ENCODE measurements at regions not wholly inside any gene's neighbourhood (a gene's known extent, or its start where the extent isn't known, plus 50 kb on each side); places are given as distances from the start of the nearest gene placed in this dataset.

GRCh38 chr22:22830193-22830592 is 57.4 kb upstream of the IGLL5 start:
- peaks cover 11 to 21% (median 16%) of the 10 kb centered on the region in 4 donors for H3K4me1 Mint-ChIP-seq
- Histone ChIP-seq H3K4me1 (ENCODE audit: insufficient read depth, low read length) (peaks cover 4% of the 10 kb centered on the region), H3K27ac (ENCODE audit: low read depth, low read length) (no peak overlapping the region), H3K36me3 (ENCODE audit: insufficient read depth, low read length) (no peaks in the 10 kb centered on the region), H3K9me3 (ENCODE audit: control insufficient read depth in 1 of 2, low read length in 2 of 2) (no peaks in the 10 kb centered on the region), H3K27me3 (ENCODE audit: insufficient read depth, low read length) (no peaks in the 10 kb centered on the region), H3K4me3 (ENCODE audit: low read length in 2 of 2) (no peak overlapping the region)
- H3K9me3 Mint-ChIP-seq: peaks cover 0 to 14% (median 9%) of the 10 kb centered on the region in 8 donors
- peaks cover 0 to 3% of the 10 kb centered on the region in 2 donors for H3K36me3 Mint-ChIP-seq
- ChIA-PET POLR2A (ENCODE audit: partially characterized antibody) (interaction anchor here (1.0 to 3.4 kb wide), 5 partner anchors 8 to 77 kb away, joined by 3 to 24 read pairs (median 3); no protein-coding TSS in a partner anchor), CTCF (ENCODE audit: partially characterized antibody) (interaction anchor here (0.7 to 7.1 kb wide), 11 partner anchors 9 to 77 kb away, joined by 3 to 47 read pairs (median 3); no protein-coding TSS in a partner anchor)
- H3K27ac Mint-ChIP-seq: no peak overlapping the region
- no peak overlapping the region for H3K4me3 Mint-ChIP-seq
- DNase-seq: no peak
- no peaks in the 10 kb centered on the region for H3K27me3 Mint-ChIP-seq
- intact Hi-C loops (cut with micrococcal nuclease): no loop called here

GRCh38 chr22:22830957-22831688 is 56.5 kb upstream of the IGLL5 start:
- Mint-ChIP-seq H3K4me1 (peaks cover 3 to 14% (median 10%) of the 10 kb centered on the region in 4 donors), H3K9me3 (peaks cover 0 to 14% (median 9%) of the 10 kb centered on the region in 8 donors), H3K36me3 (peaks cover 0 to 3% of the 10 kb centered on the region in 2 donors), H3K4me3 (no peak overlapping the region), H3K27me3 (no peaks in the 10 kb centered on the region), H3K27ac (no peak overlapping the region)
- H3K4me1 ChIP-seq (ENCODE audit: insufficient read depth, low read length): no peaks in the 10 kb centered on the region
- H3K27ac ChIP-seq (ENCODE audit: low read depth, low read length): no peak overlapping the region
- no peaks in the 10 kb centered on the region for H3K9me3 ChIP-seq (ENCODE audit: control insufficient read depth in 1 of 2, low read length in 2 of 2)
- ChIA-PET CTCF (ENCODE audit: partially characterized antibody) (interaction anchor here (1.1 to 7.1 kb wide), 8 partner anchors 8 to 40 kb away, joined by 3 to 47 read pairs (median 4); no protein-coding TSS in a partner anchor), POLR2A (ENCODE audit: partially characterized antibody) (interaction anchor here (0.8 to 3.4 kb wide), 4 partner anchors 9 to 78 kb away, joined by 3 to 24 read pairs (median 4); no protein-coding TSS in a partner anchor)
- no peak for DNase-seq
- H3K36me3 ChIP-seq (ENCODE audit: insufficient read depth, low read length): no peaks in the 10 kb centered on the region
- H3K4me3 ChIP-seq (ENCODE audit: low read length in 2 of 2): no peak overlapping the region
- intact Hi-C loops (cut with micrococcal nuclease): no loop called here
- no peaks in the 10 kb centered on the region for H3K27me3 ChIP-seq (ENCODE audit: insufficient read depth, low read length)

- H3K27me3 ChIP-seq (ENCODE audit: insufficient read depth, low read length): no peaks in the 10 kb centered on the region
- no peak overlapping the region for H3K27ac ChIP-seq (ENCODE audit: low read depth, low read length)
- no peaks in the 10 kb centered on the region for H3K36me3 ChIP-seq (ENCODE audit: insufficient read depth, low read length)
- POLR2A ChIA-PET (ENCODE audit: partially characterized antibody): interaction anchor here (1.0 to 1.4 kb wide), 5 partner anchors 9 to 17 kb away, joined by 3 to 5 read pairs (median 3); no protein-coding TSS in a partner anchor
- DNase-seq: no peak
- no peaks in the 10 kb centered on the region for H3K9me3 ChIP-seq (ENCODE audit: control insufficient read depth in 1 of 2, low read length in 2 of 2)
- Mint-ChIP-seq H3K9me3 (peaks cover 0 to 14% (median 9%) of the 10 kb centered on the region in 8 donors), H3K4me1 (peaks cover 5 to 19% (median 13%) of the 10 kb centered on the region in 4 donors), H3K36me3 (no peaks in the 10 kb centered on the region), H3K27me3 (no peaks in the 10 kb centered on the region), H3K4me3 (no peak overlapping the region), H3K27ac (peak overlapping the region in 3 of 7 donors; percentile 7 to 68 (median 40))
- CTCF ChIA-PET (ENCODE audit: partially characterized antibody): interaction anchor here (1.0 to 7.1 kb wide), 5 partner anchors 9 to 51 kb away, joined by 3 to 47 read pairs (median 4); no protein-coding TSS in a partner anchor
- H3K4me1 ChIP-seq (ENCODE audit: insufficient read depth, low read length): peaks cover 3% of the 10 kb centered on the region
- no peak overlapping the region for H3K4me3 ChIP-seq (ENCODE audit: low read length in 2 of 2)
- intact Hi-C loops (cut with micrococcal nuclease): no loop called here
Measured at GRCh38 chr22:22833059-22833458, 54.6 kb upstream of the IGLL5 start.

- Mint-ChIP-seq H3K4me1 (peaks cover 9 to 23% (median 17%) of the 10 kb centered on the region in 4 donors), H3K27ac (peak overlapping the region in 2 of 7 donors; percentile 41 to 42), H3K9me3 (peaks cover 0 to 14% (median 9%) of the 10 kb centered on the region in 8 donors), H3K4me3 (no peak overlapping the region), H3K36me3 (no peaks in the 10 kb centered on the region), H3K27me3 (no peaks in the 10 kb centered on the region)
- Histone ChIP-seq H3K9me3 (ENCODE audit: control insufficient read depth in 1 of 2, low read length in 2 of 2) (no peaks in the 10 kb centered on the region), H3K27ac (ENCODE audit: low read depth, low read length) (no peak overlapping the region), H3K27me3 (ENCODE audit: insufficient read depth, low read length) (no peaks in the 10 kb centered on the region), H3K4me3 (ENCODE audit: low read length in 2 of 2) (no peak overlapping the region), H3K4me1 (ENCODE audit: insufficient read depth, low read length) (peaks cover 7% of the 10 kb centered on the region), H3K36me3 (ENCODE audit: insufficient read depth, low read length) (no peaks in the 10 kb centered on the region)
- ChIA-PET CTCF (ENCODE audit: partially characterized antibody) (interaction anchor here (1.0 to 7.1 kb wide), 4 partner anchors 9 to 50 kb away, joined by 3 to 47 read pairs (median 4); no protein-coding TSS in a partner anchor), POLR2A (ENCODE audit: partially characterized antibody) (interaction anchor here (1.0 to 1.4 kb wide), 4 partner anchors 11 to 17 kb away, joined by 3 to 5 read pairs (median 4); no protein-coding TSS in a partner anchor)
- intact Hi-C loops (cut with micrococcal nuclease): no loop called here
- no peak for DNase-seq
Measured at GRCh38 chr22:22833488-22833887, 54.1 kb upstream of the IGLL5 start.

GRCh38 chr22:22834204-22834603 is 53.4 kb upstream of the IGLL5 start:
- intact Hi-C loops (cut with micrococcal nuclease): no loop called here
- Histone ChIP-seq H3K27me3 (ENCODE audit: insufficient read depth, low read length) (no peaks in the 10 kb centered on the region), H3K9me3 (ENCODE audit: control insufficient read depth in 1 of 2, low read length in 2 of 2) (no peaks in the 10 kb centered on the region), H3K36me3 (ENCODE audit: insufficient read depth, low read length) (no peaks in the 10 kb centered on the region), H3K4me3 (ENCODE audit: low read length in 2 of 2) (no peak overlapping the region), H3K4me1 (ENCODE audit: insufficient read depth, low read length) (peaks cover 13% of the 10 kb centered on the region), H3K27ac (ENCODE audit: low read depth, low read length) (no peak overlapping the region)
- Mint-ChIP-seq H3K9me3 (peaks cover 0 to 14% (median 9%) of the 10 kb centered on the region in 8 donors), H3K27me3 (no peaks in the 10 kb centered on the region), H3K36me3 (no peaks in the 10 kb centered on the region), H3K4me3 (no peak overlapping the region), H3K27ac (peak overlapping the region in 2 of 7 donors; percentile 22 to 44), H3K4me1 (peaks cover 14 to 29% (median 21%) of the 10 kb centered on the region in 4 donors)
- CTCF ChIA-PET (ENCODE audit: partially characterized antibody): interaction anchor here (0.9 to 7.1 kb wide), 5 partner anchors 8 to 50 kb away, joined by 3 to 47 read pairs (median 3); no protein-coding TSS in a partner anchor
- POLR2A ChIA-PET (ENCODE audit: partially characterized antibody): interaction anchor here (0.9 to 1.4 kb wide), 3 partner anchors 10 to 15 kb away, joined by 3 to 5 read pairs (median 5); no protein-coding TSS in a partner anchor
- no peak for DNase-seq

- ChIA-PET CTCF (ENCODE audit: partially characterized antibody) (interaction anchor here (0.9 to 7.1 kb wide), 5 partner anchors 9 to 49 kb away, joined by 3 to 47 read pairs (median 3); no protein-coding TSS in a partner anchor), POLR2A (ENCODE audit: partially characterized antibody) (interaction anchor here (0.9 to 1.0 kb wide), 2 partner anchors 11 to 16 kb away, joined by 3 to 5 read pairs; no protein-coding TSS in a partner anchor)
- Histone ChIP-seq H3K9me3 (ENCODE audit: control insufficient read depth in 1 of 2, low read length in 2 of 2) (no peaks in the 10 kb centered on the region), H3K27ac (ENCODE audit: low read depth, low read length) (no peak overlapping the region), H3K4me3 (ENCODE audit: low read length in 2 of 2) (no peak overlapping the region), H3K27me3 (ENCODE audit: insufficient read depth, low read length) (no peaks in the 10 kb centered on the region), H3K4me1 (ENCODE audit: insufficient read depth, low read length) (peaks cover 13% of the 10 kb centered on the region), H3K36me3 (ENCODE audit: insufficient read depth, low read length) (no peaks in the 10 kb centered on the region)
- intact Hi-C loops (cut with micrococcal nuclease): no loop called here
- Mint-ChIP-seq H3K27ac (peak overlapping the region in 2 of 7 donors; percentile 12 to 32), H3K9me3 (peaks cover 0 to 14% (median 9%) of the 10 kb centered on the region in 8 donors), H3K36me3 (no peaks in the 10 kb centered on the region), H3K4me3 (no peak overlapping the region), H3K27me3 (no peaks in the 10 kb centered on the region), H3K4me1 (peaks cover 14 to 29% (median 21%) of the 10 kb centered on the region in 4 donors)
- no peak for DNase-seq
Measured at GRCh38 chr22:22834783-22835182, 52.8 kb upstream of the IGLL5 start.

GRCh38 chr22:22835242-22835641 is 52.4 kb upstream of the IGLL5 start:
- H3K27me3 ChIP-seq (ENCODE audit: insufficient read depth, low read length): no peaks in the 10 kb centered on the region
- H3K4me3 ChIP-seq (ENCODE audit: low read length in 2 of 2): no peak overlapping the region
- no peaks in the 10 kb centered on the region for H3K36me3 ChIP-seq (ENCODE audit: insufficient read depth, low read length)
- Mint-ChIP-seq H3K9me3 (peaks cover 0 to 14% (median 8%) of the 10 kb centered on the region in 8 donors), H3K4me1 (peaks cover 14 to 29% (median 21%) of the 10 kb centered on the region in 4 donors), H3K4me3 (no peak overlapping the region), H3K27me3 (no peaks in the 10 kb centered on the region), H3K36me3 (no peaks in the 10 kb centered on the region), H3K27ac (no peak overlapping the region)
- CTCF ChIA-PET (ENCODE audit: partially characterized antibody): interaction anchor here (0.9 to 7.1 kb wide), 3 partner anchors 9 to 17 kb away, joined by 3 to 47 read pairs (median 3); no protein-coding TSS in a partner anchor
- intact Hi-C loops (cut with micrococcal nuclease): no loop called here
- no peak overlapping the region for H3K27ac ChIP-seq (ENCODE audit: low read depth, low read length)
- DNase-seq: no peak
- peaks cover 13% of the 10 kb centered on the region for H3K4me1 ChIP-seq (ENCODE audit: insufficient read depth, low read length)
- POLR2A ChIA-PET (ENCODE audit: partially characterized antibody): interaction anchor here (4.2 kb wide), 1 partner anchor 16 kb away, joined by 29 read pairs; no protein-coding TSS in a partner anchor
- no peaks in the 10 kb centered on the region for H3K9me3 ChIP-seq (ENCODE audit: control insufficient read depth in 1 of 2, low read length in 2 of 2)
